ENCODE measurements at regions not wholly inside any gene's neighbourhood (a gene's known extent, or its start where the extent isn't known, plus 50 kb on each side); places are given as distances from the start of the nearest gene placed in this dataset.

DNA sequence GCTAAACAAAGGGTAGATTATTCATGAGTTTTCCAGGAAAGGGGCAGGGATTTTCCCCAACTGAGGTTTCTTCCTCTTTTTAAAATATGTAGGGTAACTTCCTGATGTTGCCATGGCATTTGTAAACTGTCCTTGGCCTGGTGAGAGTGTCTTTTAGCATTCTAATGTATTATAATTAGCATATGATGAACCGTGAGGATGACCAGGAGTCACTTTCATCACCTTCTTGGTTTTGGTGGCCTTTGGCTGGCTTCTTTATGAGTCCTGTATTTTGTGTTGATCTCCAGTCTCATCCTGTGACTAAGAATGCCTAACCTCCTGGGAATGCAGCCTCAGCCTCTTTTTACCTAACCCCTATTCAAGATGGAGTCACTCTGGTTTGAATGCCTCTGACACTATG lies 391.0 kb upstream of the LINC00305 start:
- TF ChIP-seq, protein P1, sequence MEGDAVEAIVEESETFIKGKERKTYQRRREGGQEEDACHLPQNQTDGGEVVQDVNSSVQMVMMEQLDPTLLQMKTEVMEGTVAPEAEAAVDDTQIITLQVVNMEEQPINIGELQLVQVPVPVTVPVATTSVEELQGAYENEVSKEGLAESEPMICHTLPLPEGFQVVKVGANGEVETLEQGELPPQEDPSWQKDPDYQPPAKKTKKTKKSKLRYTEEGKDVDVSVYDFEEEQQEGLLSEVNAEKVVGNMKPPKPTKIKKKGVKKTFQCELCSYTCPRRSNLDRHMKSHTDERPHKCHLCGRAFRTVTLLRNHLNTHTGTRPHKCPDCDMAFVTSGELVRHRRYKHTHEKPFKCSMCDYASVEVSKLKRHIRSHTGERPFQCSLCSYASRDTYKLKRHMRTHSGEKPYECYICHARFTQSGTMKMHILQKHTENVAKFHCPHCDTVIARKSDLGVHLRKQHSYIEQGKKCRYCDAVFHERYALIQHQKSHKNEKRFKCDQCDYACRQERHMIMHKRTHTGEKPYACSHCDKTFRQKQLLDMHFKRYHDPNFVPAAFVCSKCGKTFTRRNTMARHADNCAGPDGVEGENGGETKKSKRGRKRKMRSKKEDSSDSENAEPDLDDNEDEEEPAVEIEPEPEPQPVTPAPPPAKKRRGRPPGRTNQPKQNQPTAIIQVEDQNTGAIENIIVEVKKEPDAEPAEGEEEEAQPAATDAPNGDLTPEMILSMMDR (conservative IDR thresholded peaks at IDR 0.05 in 1 of 2, IDR thresholded peaks at IDR 0.05 in 1 of 2; ENCODE audit: extremely low read depth in 1 of 2, insufficient read depth in 1 of 2, low read depth in 1 of 2, low read length in 2 of 2), result no peak
- no peak for TF ChIP-seq EZH2 (IDR thresholded peaks at IDR 0.05; ENCODE audit: borderline replicate concordance, low read length)

All from mammary epithelial cell (primary cell).